Stimulated activated memory B cell treated with anti-CD40 and anti-IgM and Interleukin-4, amounts not matched to agents 10 μg/mL and 1 μg/mL and 100 μg/mL, for 72 hours (primary cell): ENCODE measurements at regions not wholly inside any gene's neighbourhood (a gene's known extent, or its start where the extent isn't known, plus 50 kb on each side); places are given as distances from the start of the nearest gene placed in this dataset.
"Not testable (repeated sequence)": the region's sequence is repeated elsewhere in the genome, so short reads cannot be mapped to it uniquely, and the experiment has no call there.

Experiments used
- ATAC-seq: fragments of 150-1000 bp; cut with Tn5 transposase; 2 replicates; pipeline ENCODE4 v1.10.0; 2021
- H3K27ac Mint-ChIP-seq: one replicate; pipeline ENCODE4 v1.8.0; 2022; ENCODE audit warnings: mild to moderate bottlenecking, mixed read lengths
- H3K27me3 Mint-ChIP-seq: one replicate; pipeline ENCODE4 v1.8.0; 2022; ENCODE audit warnings: mixed read lengths
- H3K36me3 Mint-ChIP-seq: one replicate; pipeline ENCODE4 v1.8.0; 2022; ENCODE audit warnings: mixed read lengths
- H3K4me1 Mint-ChIP-seq: one replicate; pipeline ENCODE4 v1.8.0; 2022; ENCODE audit warnings: mixed read lengths
- H3K4me3 Mint-ChIP-seq: one replicate; pipeline ENCODE4 v1.8.0; 2022; ENCODE audit warnings: mild to moderate bottlenecking, moderate library complexity, mixed read lengths
- H3K9me3 Mint-ChIP-seq: one replicate; pipeline ENCODE4 v1.8.0; 2022; ENCODE audit warnings: mixed read lengths

GRCh38 chr6:27669624-27670301 lies 196.9 kb upstream of the ZNF184 start:
- H3K9me3 Mint-ChIP-seq: peaks cover 12% of the 10 kb centered on the region
- H3K36me3 Mint-ChIP-seq: no peaks in the 10 kb centered on the region
- no peak overlapping the region for H3K4me3 Mint-ChIP-seq
- H3K27ac Mint-ChIP-seq: no peak overlapping the region
- ATAC-seq: no peak
- H3K27me3 Mint-ChIP-seq: peaks cover 96% of the 10 kb centered on the region
- peaks cover 17% of the 10 kb centered on the region for H3K4me1 Mint-ChIP-seq

- Mint-ChIP-seq H3K27ac (no peak overlapping the region), H3K4me3 (no peak overlapping the region), H3K27me3 (peaks cover 90% of the 10 kb centered on the region), H3K9me3 (peaks cover 12% of the 10 kb centered on the region), H3K36me3 (no peaks in the 10 kb centered on the region), H3K4me1 (peaks cover 17% of the 10 kb centered on the region)
- ATAC-seq: no peak
Observed at GRCh38 chr6:27669295-27669623, 196.4 kb upstream of the ZNF184 start.

- Mint-ChIP-seq H3K27ac (no peak overlapping the region), H3K36me3 (no peaks in the 10 kb centered on the region), H3K4me1 (peaks cover 17% of the 10 kb centered on the region), H3K27me3 (peaks cover 85% of the 10 kb centered on the region), H3K4me3 (no peak overlapping the region), H3K9me3 (peaks cover 12% of the 10 kb centered on the region)
- ATAC-seq: no peak
Observed at GRCh38 chr6:27668442-27669294, 195.8 kb upstream of the ZNF184 start.

GRCh38 chr6:27667657-27668441 lies 194.9 kb upstream of the ZNF184 start:
- Mint-ChIP-seq H3K27ac (no peak overlapping the region), H3K9me3 (peaks cover 12% of the 10 kb centered on the region), H3K36me3 (no peaks in the 10 kb centered on the region), H3K4me1 (peaks cover 16% of the 10 kb centered on the region), H3K4me3 (no peak overlapping the region), H3K27me3 (peaks cover 85% of the 10 kb centered on the region)
- ATAC-seq: no peak

- peaks cover 7% of the 10 kb centered on the region for H3K9me3 Mint-ChIP-seq
- no peak overlapping the region for H3K4me3 Mint-ChIP-seq
- H3K4me1 Mint-ChIP-seq: peaks cover 9% of the 10 kb centered on the region
- no peak overlapping the region for H3K27ac Mint-ChIP-seq
- no peak for ATAC-seq
- no peaks in the 10 kb centered on the region for H3K36me3 Mint-ChIP-seq
- H3K27me3 Mint-ChIP-seq: peaks cover 85% of the 10 kb centered on the region
Observed at GRCh38 chr6:27667016-27667656, 194.2 kb upstream of the ZNF184 start.

GRCh38 chr6:27662769-27663168 lies 189.9 kb upstream of the ZNF184 start:
- no peak overlapping the region for H3K27ac Mint-ChIP-seq
- peaks cover 6% of the 10 kb centered on the region for H3K9me3 Mint-ChIP-seq
- H3K4me3 Mint-ChIP-seq: no peak overlapping the region
- ATAC-seq: no peak
- H3K36me3 Mint-ChIP-seq: no peaks in the 10 kb centered on the region
- H3K4me1 Mint-ChIP-seq: no peaks in the 10 kb centered on the region
- peaks cover 63% of the 10 kb centered on the region for H3K27me3 Mint-ChIP-seq

GRCh38 chr6:27662212-27662611 lies 189.3 kb upstream of the ZNF184 start:
- not testable (repeated sequence) for H3K27ac Mint-ChIP-seq, ATAC-seq, H3K4me1 Mint-ChIP-seq, H3K9me3 Mint-ChIP-seq, H3K4me3 Mint-ChIP-seq, H3K36me3 Mint-ChIP-seq
- H3K27me3 Mint-ChIP-seq: peaks cover 57% of the 10 kb centered on the region

- H3K4me1 Mint-ChIP-seq, ATAC-seq, H3K4me3 Mint-ChIP-seq, H3K27ac Mint-ChIP-seq, H3K36me3 Mint-ChIP-seq, H3K9me3 Mint-ChIP-seq: not testable (repeated sequence)
- H3K27me3 Mint-ChIP-seq: peaks cover 51% of the 10 kb centered on the region
Observed at GRCh38 chr6:27653143-27653825, 180.4 kb upstream of the ZNF184 start.

GRCh38 chr6:27651371-27651732 lies 178.4 kb upstream of the ZNF184 start:
- Mint-ChIP-seq H3K36me3 (no peaks in the 10 kb centered on the region), H3K9me3 (no peaks in the 10 kb centered on the region), H3K27me3 (peaks cover 53% of the 10 kb centered on the region), H3K27ac (no peak overlapping the region), H3K4me1 (no peaks in the 10 kb centered on the region), H3K4me3 (no peak overlapping the region)
- ATAC-seq: no peak

GRCh38 chr6:27650620-27651370 lies 177.9 kb upstream of the ZNF184 start:
- H3K27ac Mint-ChIP-seq: no peak overlapping the region

GRCh38 chr6:27644528-27644927 lies 171.6 kb upstream of the ZNF184 start:
- no peak overlapping the region for H3K4me3 Mint-ChIP-seq
- H3K27ac Mint-ChIP-seq: no peak overlapping the region
- no peaks in the 10 kb centered on the region for H3K36me3 Mint-ChIP-seq
- no peak for ATAC-seq
- H3K27me3 Mint-ChIP-seq: peaks cover 40% of the 10 kb centered on the region
- no peaks in the 10 kb centered on the region for H3K4me1 Mint-ChIP-seq
- H3K9me3 Mint-ChIP-seq: peaks cover 3% of the 10 kb centered on the region

More at GRCh38 chr6:27650620-27651370, 177.9 kb upstream of the ZNF184 start:
- Mint-ChIP-seq H3K9me3 (no peaks in the 10 kb centered on the region), H3K4me1 (no peaks in the 10 kb centered on the region), H3K27me3 (peaks cover 59% of the 10 kb centered on the region), H3K4me3 (no peak overlapping the region), H3K36me3 (no peaks in the 10 kb centered on the region)
- ATAC-seq: no peak

- H3K27me3 Mint-ChIP-seq: peaks cover 42% of the 10 kb centered on the region
- H3K4me1 Mint-ChIP-seq: no peaks in the 10 kb centered on the region
- H3K27ac Mint-ChIP-seq: no peak overlapping the region
- peaks cover 5% of the 10 kb centered on the region for H3K9me3 Mint-ChIP-seq
- H3K4me3 Mint-ChIP-seq: no peak overlapping the region
- H3K36me3 Mint-ChIP-seq: no peaks in the 10 kb centered on the region
- no peak for ATAC-seq
Observed at GRCh38 chr6:27642744-27643456, 170.0 kb upstream of the ZNF184 start.

GRCh38 chr6:27635886-27636285 lies 163.0 kb upstream of the ZNF184 start:
- not testable (repeated sequence) for H3K4me3 Mint-ChIP-seq, H3K27ac Mint-ChIP-seq, H3K36me3 Mint-ChIP-seq, H3K9me3 Mint-ChIP-seq, H3K4me1 Mint-ChIP-seq, ATAC-seq
- H3K27me3 Mint-ChIP-seq: peaks cover 78% of the 10 kb centered on the region
